PC-9 (cell line): ENCODE measurements at regions not wholly inside any gene's neighbourhood (a gene's known extent, or its start where the extent isn't known, plus 50 kb on each side); places are given as distances from the start of the nearest gene placed in this dataset.

Experiments used
- EZH2 ChIP-seq: fragments of 200-600 bp; sonication (generic); IDR thresholded peaks from 2 replicates; pipeline ENCODE4 v1.8.0; 2017; ENCODE audit warnings: antibody characterized with exemption, low read depth
- TF ChIP-seq, protein P1 (sequence below): fragments of 200-600 bp; sonication (generic); conservative IDR thresholded peaks from 2 replicates; pipeline ENCODE4 v1.6.1; 2017; ENCODE audit warnings: mixed run types, antibody characterized with exemption, mild to moderate bottlenecking, moderate library complexity

DNA sequence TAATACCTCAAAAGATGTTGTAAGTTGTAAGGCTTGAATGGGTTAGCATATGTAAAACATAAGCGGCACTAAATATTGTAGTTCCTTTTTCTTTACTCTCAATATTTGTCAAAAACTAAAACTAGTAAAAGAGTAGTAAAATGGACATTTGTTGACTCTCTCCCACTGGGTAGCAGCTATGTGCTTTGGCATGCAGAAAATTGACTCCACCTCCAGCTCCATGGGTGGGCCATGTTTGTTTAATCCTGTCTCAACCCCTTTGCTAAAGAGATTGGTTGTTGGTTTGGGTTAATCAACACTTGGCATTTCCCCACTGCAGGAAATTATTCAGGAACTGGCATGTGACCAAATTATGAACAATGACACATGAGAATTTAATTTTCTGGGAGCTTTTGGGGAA is 114.8 kb downstream of the EOMES start:
- TF ChIP-seq, protein P1, sequence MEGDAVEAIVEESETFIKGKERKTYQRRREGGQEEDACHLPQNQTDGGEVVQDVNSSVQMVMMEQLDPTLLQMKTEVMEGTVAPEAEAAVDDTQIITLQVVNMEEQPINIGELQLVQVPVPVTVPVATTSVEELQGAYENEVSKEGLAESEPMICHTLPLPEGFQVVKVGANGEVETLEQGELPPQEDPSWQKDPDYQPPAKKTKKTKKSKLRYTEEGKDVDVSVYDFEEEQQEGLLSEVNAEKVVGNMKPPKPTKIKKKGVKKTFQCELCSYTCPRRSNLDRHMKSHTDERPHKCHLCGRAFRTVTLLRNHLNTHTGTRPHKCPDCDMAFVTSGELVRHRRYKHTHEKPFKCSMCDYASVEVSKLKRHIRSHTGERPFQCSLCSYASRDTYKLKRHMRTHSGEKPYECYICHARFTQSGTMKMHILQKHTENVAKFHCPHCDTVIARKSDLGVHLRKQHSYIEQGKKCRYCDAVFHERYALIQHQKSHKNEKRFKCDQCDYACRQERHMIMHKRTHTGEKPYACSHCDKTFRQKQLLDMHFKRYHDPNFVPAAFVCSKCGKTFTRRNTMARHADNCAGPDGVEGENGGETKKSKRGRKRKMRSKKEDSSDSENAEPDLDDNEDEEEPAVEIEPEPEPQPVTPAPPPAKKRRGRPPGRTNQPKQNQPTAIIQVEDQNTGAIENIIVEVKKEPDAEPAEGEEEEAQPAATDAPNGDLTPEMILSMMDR, result no peak
- TF ChIP-seq EZH2, result no peak
